GM19099 (cell line): ENCODE measurements at regions not wholly inside any gene's neighbourhood (a gene's known extent, or its start where the extent isn't known, plus 50 kb on each side); places are given as distances from the start of the nearest gene placed in this dataset.

Experiments used
- POLR2A ChIP-seq: IDR thresholded peaks from 3 replicates; pipeline ENCODE4 v1.6.1; 2011; ENCODE audit warnings: low read depth; ENCODE audit not compliant: insufficient read length; ENCODE audit errors: extremely low read depth

- TF ChIP-seq POLR2A: no peak
Measured at GRCh38 chr7:25775999-25776743, 375.8 kb upstream of the NFE2L3 start.

DNA sequence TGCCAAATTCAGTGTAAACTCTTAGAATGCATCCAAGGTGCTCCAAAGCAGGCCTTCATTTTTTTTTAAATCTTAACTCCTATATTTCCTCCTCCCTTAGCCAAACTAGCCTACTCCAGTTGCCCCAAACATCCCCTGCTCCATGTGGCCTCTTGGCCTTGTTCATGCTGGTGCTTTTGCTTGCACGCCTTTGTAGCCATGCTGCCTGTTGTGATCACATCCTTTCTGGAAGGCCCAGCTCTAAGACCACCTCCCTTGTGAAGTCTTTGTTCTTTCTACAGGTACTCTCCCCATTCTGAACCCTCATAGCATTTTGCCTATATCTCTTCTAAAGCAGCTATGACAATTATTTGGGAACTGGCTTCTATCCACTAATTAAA lies 375.3 kb upstream of the NFE2L3 start:
- no peak for TF ChIP-seq POLR2A

DNA sequence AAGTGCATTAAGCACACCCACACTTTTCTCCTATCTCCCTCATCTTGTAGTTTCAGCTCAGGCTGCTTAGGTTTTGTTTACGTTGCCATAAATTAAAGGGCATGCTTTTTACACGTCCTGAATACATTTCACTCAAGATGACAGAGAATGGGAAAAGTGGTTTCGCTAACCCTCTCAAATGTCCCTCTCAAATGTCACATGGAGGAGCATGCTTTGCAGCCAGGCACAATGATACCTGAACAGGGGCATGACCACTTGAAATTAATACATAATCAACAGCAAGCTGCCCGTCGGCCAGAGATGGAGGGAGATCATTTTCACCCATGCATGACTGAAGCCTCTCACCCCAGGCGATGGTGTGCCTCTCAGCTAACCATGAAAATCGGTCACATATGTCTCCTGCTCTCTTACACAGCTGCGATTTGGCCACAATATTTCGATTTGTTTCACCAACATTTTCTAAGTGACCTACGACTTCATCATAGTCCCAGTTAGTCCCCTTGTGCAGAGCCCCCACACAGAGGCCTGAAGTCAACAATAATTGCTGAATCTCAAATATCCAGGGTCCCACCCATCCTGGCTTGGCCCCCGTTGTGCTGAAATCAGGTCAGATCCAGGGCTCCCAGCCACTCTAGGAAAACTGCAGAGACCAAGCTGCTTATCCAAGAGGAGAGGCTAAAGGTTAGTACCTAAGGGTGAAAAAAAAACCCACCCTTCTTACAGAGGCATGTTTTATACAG lies 373.9 kb upstream of the NFE2L3 start:
- TF ChIP-seq POLR2A: no peak

DNA sequence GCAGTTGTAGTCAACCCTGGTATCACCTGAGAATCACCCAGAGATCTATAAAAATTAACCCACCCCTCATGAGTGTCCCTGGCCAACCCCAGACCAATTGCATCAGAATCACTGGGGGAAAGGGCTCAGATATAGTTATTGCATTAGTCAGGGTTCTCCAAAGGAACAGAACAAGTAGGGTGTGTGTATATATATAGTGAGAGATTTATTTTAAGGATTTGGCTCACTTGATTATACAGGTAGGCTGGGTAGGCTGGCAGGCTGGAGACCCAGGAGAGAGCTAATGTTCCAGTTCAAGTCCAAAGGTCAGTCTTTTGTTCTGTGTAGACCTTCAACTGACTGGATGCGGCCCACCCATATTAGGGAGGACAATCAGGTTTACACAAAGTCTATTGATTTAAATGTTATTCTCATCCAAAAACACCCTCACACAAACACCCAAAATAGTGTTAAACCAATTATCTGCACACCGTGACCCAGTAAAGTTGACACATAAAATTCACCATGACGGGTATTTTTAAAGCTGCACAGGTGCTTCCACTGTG lies 372.9 kb upstream of the NFE2L3 start:
- no peak for TF ChIP-seq POLR2A

- TF ChIP-seq POLR2A: no peak
Measured at GRCh38 chr7:25780904-25781303, 371.1 kb upstream of the NFE2L3 start.

GRCh38 chr7:25781704-25782103 lies 370.3 kb upstream of the NFE2L3 start:
- TF ChIP-seq POLR2A: no peak

DNA sequence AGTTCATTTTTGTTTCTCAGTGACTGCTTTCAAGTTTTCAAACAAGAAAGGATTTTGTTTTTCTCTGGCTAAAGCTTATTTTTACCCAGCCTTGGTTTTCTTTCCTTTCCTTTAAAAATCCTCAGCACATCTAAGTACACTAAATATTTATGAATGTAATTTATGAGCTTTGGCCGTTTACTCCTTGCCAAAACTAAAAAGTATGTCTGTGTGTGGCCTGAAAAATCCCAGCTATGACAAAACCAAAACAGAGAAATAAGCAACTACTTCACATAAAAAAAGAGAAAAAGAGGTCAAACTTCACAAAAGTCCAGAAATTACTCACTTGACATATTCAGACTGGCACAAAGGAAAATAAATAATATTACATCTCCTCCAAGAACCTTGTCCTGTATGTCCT lies 365.1 kb upstream of the NFE2L3 start:
- TF ChIP-seq POLR2A: no peak

DNA sequence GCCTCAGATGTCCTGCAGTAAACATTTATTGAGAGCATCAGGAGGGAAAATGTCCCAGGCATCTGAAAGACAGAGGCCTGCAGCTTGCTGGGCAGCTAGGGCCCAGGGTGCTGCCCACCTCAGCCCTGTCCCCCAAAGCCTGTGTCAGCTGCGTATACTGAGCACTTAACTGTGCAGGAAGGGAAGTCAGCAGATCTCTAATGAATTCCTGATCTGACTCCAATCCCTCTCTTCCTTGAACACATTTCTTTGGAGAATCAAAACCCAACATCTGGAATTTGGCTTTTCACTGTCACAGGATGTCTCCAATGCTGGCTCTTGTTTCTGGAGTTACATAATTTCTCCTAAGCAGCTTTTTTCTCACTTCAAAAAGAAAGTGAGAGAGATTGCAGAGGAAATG lies 364.7 kb upstream of the NFE2L3 start:
- no peak for TF ChIP-seq POLR2A

DNA sequence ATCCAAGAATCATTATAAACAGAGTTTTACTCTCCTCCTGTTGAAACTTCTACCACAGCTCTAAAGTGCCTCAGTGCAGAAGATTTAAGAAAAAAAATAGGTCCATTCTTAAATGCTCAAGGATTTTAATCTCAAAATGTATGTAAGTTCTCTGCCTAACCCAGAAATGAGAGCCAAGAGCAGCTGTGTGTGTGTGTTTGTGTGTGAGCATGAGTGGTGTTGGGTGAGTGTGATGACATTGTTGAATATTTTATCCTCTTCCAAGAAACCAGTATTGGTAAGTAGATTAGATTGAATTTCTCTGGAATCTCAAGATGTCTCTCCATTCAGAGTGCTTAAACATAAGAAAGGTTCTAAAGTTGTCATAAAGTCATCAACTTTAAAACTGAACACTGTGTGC lies 363.6 kb upstream of the NFE2L3 start:
- TF ChIP-seq POLR2A: no peak

DNA sequence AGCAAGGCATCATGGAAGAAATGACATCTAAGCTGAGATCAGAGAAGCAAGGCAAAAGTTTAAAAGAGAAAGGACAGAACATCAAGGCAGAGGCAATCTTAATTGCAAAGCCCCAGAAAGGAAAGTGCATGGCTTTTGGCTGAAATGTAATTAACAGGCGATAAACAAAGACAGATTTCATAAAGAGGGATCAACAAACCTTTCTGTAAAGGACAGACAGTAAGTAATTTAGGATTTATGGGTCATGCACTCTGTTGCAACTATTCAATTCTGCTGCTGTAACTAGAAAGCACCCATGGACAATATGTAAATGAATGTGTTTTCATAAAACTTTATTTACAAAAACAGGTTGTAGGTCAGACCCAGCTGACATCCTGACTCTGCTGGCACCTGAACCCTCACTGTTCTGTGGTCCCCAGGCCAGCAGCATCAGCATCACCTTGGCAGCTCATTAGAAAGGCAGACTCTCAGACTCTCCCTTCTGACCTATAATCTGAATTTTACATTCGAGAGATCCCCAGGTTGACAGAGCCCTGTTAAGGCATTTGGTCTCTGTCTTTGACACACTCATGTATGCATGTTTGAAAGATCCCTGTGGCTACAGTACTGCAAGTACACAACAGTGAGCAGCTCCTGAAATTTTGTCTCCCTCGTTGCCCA lies 362.9 kb upstream of the NFE2L3 start:
- TF ChIP-seq POLR2A: no peak

DNA sequence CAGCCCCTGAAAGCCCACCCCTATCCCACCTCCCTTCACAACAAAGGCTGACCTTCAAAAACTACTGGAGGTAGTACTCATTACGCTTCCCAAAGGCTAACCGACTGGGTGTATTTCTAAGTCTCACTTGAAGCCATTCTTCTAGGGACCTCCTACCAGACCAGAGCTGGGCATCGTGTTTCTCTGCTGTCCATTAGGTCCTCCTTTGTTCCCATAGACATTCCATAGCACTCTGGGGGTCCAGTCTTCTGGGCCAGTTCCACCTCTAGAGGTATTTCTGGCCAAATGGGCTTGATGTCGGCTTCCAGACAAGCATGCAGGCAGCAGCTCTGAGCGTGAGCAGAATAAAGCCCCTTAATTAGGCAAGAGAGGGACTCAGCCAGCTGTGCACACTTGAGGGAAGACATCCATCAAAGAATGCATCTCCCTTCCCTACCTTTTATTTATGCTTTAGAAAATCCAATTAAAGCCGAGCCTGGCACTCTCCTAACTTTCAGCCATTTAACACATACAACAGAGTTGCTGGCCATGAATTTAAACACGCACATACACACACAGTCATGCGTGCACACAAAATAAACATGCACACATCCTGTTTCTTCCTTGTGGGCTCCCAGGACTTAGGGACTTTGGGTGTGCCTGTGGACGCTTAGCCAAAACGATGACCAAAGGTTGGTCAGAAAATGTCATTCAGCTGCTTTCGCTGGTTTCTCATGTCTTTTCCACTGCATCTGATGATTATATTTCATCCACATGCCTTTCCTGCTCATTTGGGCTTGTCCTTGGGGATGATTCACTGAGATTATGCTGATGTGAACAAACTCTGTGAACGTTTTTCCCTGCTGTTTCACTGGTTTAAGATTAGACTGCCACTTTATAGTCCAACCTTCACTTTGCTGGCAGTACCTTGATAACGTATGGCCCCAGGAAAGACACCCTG lies 362.0 kb upstream of the NFE2L3 start:
- TF ChIP-seq POLR2A: no peak

GRCh38 chr7:25790963-25791362 lies 361.0 kb upstream of the NFE2L3 start:
- no peak for TF ChIP-seq POLR2A

DNA sequence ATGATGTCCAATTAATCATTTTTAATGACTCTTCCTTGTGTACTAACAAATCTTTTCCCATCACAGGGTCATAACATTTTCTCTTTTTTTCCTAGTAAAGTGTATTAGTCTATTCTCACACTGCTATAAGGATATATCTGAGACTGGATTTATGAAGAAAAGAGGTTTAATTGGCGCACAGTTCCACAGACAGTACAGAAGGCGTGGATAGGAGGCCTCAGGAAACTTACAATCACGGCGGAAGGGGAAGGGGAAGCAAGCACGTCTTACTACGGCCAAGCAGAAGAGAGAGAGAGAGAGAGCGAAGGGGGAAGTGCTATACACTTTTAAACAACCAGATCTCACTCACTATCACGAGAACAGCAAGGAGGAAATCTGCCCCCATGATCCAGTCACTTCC lies 359.4 kb upstream of the NFE2L3 start:
- no peak for TF ChIP-seq POLR2A

DNA sequence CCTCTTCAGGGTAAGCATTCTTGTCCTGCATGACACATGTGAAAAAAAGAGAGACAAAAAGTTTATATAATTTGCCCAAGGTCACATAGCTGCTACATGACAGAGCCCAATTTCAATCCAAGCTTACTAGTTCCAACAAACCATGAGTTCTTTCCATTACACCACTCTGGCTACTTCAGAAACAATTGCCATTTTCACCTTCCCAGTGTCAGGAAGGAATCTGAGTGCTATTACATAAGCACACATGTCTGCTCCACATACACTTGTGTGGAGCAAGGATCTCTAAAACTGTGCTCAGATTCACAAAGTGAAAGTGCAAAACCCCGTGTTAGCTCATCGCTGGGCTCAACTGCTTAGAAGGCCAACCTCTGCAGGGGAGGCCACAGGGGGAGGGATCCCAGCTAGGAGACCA lies 356.2 kb upstream of the NFE2L3 start:
- no peak for TF ChIP-seq POLR2A

DNA sequence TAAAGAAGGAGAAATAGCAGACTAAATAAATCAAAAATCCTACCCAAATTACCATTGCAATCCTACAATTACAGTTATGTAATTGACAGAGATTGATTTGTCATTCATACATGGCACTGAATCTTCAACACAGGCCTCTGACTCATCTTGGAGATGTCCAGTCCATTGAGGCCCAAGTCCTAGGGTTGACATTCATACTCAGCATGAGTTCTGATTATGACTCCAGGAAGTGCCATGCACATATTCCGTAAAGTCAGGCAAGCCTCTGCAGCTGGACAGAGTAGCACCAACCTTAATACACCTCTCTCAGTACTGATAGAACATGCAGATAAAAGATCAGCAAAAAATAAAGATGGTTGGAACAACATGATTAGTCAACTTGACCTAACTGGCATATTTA lies 353.7 kb upstream of the NFE2L3 start:
- no peak for TF ChIP-seq POLR2A

DNA sequence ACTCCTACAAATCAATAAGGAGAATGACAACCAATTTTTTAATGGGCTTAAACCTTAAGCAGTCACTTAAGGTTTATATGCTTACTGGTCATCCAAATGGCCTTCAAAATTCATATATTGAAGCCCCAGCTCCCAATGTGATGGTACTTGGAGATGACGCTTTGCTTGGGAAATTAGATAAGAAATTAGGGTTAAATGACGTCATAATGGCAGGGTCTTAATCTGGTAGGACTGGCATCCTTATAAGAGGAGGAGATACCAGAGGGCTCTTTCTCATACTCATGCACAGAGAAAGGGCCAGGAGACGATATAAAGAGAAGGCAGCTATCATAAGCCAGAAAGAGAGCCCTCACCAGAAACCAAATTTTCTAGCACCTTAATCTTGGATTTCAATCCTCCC lies 350.8 kb upstream of the NFE2L3 start:
- TF ChIP-seq POLR2A: no peak
